ENCODE measurements at regions not wholly inside any gene's neighbourhood (a gene's known extent, or its start where the extent isn't known, plus 50 kb on each side); places are given as distances from the start of the nearest gene placed in this dataset.

DNA sequence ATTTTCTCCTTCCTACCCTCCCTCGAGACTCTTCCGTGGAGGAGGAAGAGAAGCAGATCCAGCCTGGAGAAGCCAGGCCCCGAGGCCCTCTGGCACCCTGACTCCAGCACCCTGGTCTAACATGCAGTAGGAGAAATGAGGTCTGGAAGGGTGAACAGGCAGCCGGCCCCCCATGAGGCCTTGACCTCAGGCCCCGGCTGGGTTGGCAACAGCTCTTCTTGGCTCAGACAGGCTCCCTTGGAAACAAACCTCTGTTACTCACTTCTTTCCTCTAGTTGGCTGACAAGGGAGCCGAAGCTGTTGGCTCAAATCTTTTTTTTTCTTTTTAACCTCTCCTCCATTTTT lies 73.4 kb downstream of the CPN2 start:
- no peak overlapping the region for H3K27ac ChIP-seq (ENCODE audit: low read depth, low read length)
- Mint-ChIP-seq H3K36me3 (ENCODE audit: low read depth) (no peaks in the 10 kb centered on the region), H3K9me3 (peaks cover 2% of the 10 kb centered on the region), H3K4me1 (peaks cover 20% of the 10 kb centered on the region), H3K27me3 (ENCODE audit: insufficient read depth) (peaks cover 6% of the 10 kb centered on the region), H3K27ac (peak overlapping the region; percentile 55), H3K4me3 (no peak overlapping the region)
- H3K36me3 ChIP-seq (ENCODE audit: control insufficient read depth, insufficient read depth, low read length) = no peaks in the 10 kb centered on the region
- no peaks in the 10 kb centered on the region for H3K27me3 ChIP-seq (ENCODE audit: control insufficient read depth, insufficient read depth, low read length, poor library complexity, severe bottlenecking)
- H3K9ac ChIP-seq (ENCODE audit: extremely low read depth, low read length, poor library complexity, severe bottlenecking) = no peak overlapping the region
- DNase-seq = peak; percentile 61
- no peak overlapping the region for H3K4me3 ChIP-seq (ENCODE audit: low read length)
- TF ChIP-seq, protein P1, sequence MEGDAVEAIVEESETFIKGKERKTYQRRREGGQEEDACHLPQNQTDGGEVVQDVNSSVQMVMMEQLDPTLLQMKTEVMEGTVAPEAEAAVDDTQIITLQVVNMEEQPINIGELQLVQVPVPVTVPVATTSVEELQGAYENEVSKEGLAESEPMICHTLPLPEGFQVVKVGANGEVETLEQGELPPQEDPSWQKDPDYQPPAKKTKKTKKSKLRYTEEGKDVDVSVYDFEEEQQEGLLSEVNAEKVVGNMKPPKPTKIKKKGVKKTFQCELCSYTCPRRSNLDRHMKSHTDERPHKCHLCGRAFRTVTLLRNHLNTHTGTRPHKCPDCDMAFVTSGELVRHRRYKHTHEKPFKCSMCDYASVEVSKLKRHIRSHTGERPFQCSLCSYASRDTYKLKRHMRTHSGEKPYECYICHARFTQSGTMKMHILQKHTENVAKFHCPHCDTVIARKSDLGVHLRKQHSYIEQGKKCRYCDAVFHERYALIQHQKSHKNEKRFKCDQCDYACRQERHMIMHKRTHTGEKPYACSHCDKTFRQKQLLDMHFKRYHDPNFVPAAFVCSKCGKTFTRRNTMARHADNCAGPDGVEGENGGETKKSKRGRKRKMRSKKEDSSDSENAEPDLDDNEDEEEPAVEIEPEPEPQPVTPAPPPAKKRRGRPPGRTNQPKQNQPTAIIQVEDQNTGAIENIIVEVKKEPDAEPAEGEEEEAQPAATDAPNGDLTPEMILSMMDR (conservative IDR thresholded peaks at IDR 0.05) = no peak
- H3K9me3 ChIP-seq (ENCODE audit: control insufficient read depth, low read length) = no peaks in the 10 kb centered on the region
- 79% methylated on average over 6 of the region's 6 CpGs; no CpG with 5 or more reads in 1 of the 2 experiments for WGBS, 2 experiments (ENCODE audit: insufficient coverage in 1 of 2, insufficient read length in 1 of 2)
- peaks cover 8% of the 10 kb centered on the region for H3K4me1 ChIP-seq (ENCODE audit: control insufficient read depth, insufficient read depth, low read length)

DNA sequence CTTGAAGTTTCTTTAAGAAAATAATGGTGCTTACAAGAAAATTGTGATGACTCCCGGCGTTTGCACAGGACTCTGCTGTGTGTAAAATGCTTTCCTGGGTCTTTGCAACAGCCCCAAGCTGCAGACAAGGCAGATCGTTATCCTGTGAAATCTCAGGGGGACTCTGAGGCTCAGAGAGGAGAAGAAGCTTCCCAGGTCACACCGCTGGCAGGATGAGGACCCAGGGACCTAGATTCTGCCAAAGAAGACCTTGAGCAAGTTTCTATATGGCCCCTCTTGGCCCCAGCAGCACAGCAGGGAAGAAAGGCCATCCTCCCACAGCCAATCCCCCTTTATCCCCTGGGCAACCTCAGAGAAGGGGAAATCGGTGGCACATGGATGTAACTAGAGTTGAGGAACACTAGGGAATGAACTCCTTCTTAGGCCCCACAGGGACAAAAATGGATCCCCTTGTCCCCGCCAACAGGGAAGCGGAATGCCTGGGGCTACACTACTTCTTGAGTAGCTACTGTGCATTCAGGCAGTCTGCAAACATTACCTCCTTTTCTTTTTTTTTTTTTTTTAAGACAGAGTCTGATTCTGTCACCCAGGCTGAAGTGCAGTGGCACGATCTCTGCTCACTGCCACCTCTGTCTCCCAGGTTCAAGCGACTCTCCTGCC lies 72.8 kb downstream of the CPN2 start:
- Mint-ChIP-seq H3K27ac (no peak overlapping the region), H3K9me3 (peaks cover 2% of the 10 kb centered on the region), H3K4me1 (peaks cover 20% of the 10 kb centered on the region), H3K36me3 (ENCODE audit: low read depth) (no peaks in the 10 kb centered on the region), H3K27me3 (ENCODE audit: insufficient read depth) (peaks cover 6% of the 10 kb centered on the region), H3K4me3 (no peak overlapping the region)
- TF ChIP-seq, protein P1 (conservative IDR thresholded peaks at IDR 0.05) = no peak
- DNase-seq = peak; percentile 40
- H3K27ac ChIP-seq (ENCODE audit: low read depth, low read length) = no peak overlapping the region
- WGBS, 2 experiments (ENCODE audit: insufficient coverage in 1 of 2, insufficient read length in 1 of 2) = 82 to 87% methylated on average over 8 to 9 of the region's 9 CpGs
- no peaks in the 10 kb centered on the region for H3K36me3 ChIP-seq (ENCODE audit: control insufficient read depth, insufficient read depth, low read length)
- H3K4me1 ChIP-seq (ENCODE audit: control insufficient read depth, insufficient read depth, low read length) = peaks cover 8% of the 10 kb centered on the region
- H3K27me3 ChIP-seq (ENCODE audit: control insufficient read depth, insufficient read depth, low read length, poor library complexity, severe bottlenecking) = no peaks in the 10 kb centered on the region
- no peaks in the 10 kb centered on the region for H3K9me3 ChIP-seq (ENCODE audit: control insufficient read depth, low read length)
- no peak overlapping the region for H3K9ac ChIP-seq (ENCODE audit: extremely low read depth, low read length, poor library complexity, severe bottlenecking)
- no peak overlapping the region for H3K4me3 ChIP-seq (ENCODE audit: low read length)

DNA sequence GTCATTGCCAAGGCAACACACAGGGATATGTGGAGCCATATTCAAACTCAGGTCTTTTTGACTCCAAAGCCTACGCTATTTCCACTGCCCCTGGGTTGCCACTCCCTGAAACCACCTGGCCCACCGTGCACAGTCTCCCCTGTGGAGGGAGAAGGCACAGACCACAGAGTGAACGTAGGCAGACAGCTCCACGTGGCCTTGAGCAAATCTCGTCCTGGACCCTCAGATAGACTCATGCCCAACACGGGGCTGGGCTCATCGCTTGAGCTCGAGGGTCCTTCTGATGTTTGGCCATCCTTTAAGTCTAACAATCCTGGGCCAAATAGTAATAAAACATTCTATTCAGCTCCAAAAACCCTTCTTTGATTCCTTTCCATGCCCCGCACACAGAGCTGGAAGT lies 72.0 kb downstream of the CPN2 start:
- H3K4me1 Mint-ChIP-seq = peaks cover 18% of the 10 kb centered on the region
- H3K27ac Mint-ChIP-seq = no peak overlapping the region
- no peaks in the 10 kb centered on the region for H3K36me3 Mint-ChIP-seq (ENCODE audit: low read depth)
- DNase-seq = peak; percentile 22
- H3K9ac ChIP-seq (ENCODE audit: extremely low read depth, low read length, poor library complexity, severe bottlenecking) = no peak overlapping the region
- peaks cover 8% of the 10 kb centered on the region for H3K4me1 ChIP-seq (ENCODE audit: control insufficient read depth, insufficient read depth, low read length)
- 96 to 98% methylated on average over 8 to 9 of the region's 9 CpGs for WGBS, 2 experiments (ENCODE audit: insufficient coverage in 1 of 2, insufficient read length in 1 of 2)
- no peak overlapping the region for H3K27ac ChIP-seq (ENCODE audit: low read depth, low read length)
- TF ChIP-seq, protein P1 (conservative IDR thresholded peaks at IDR 0.05) = no peak
- peaks cover 2% of the 10 kb centered on the region for H3K9me3 Mint-ChIP-seq
- peaks cover 6% of the 10 kb centered on the region for H3K27me3 Mint-ChIP-seq (ENCODE audit: insufficient read depth)
- no peak overlapping the region for H3K4me3 Mint-ChIP-seq
- H3K36me3 ChIP-seq (ENCODE audit: control insufficient read depth, insufficient read depth, low read length) = no peaks in the 10 kb centered on the region
- no peak overlapping the region for H3K4me3 ChIP-seq (ENCODE audit: low read length)
- H3K27me3 ChIP-seq (ENCODE audit: control insufficient read depth, insufficient read depth, low read length, poor library complexity, severe bottlenecking) = no peaks in the 10 kb centered on the region
- H3K9me3 ChIP-seq (ENCODE audit: control insufficient read depth, low read length) = no peaks in the 10 kb centered on the region
